Upper lobe of left lung (tissue), 4 donors: ENCODE measurements at regions not wholly inside any gene's neighbourhood (a gene's known extent, or its start where the extent isn't known, plus 50 kb on each side); places are given as distances from the start of the nearest gene placed in this dataset.
"Not testable (repeated sequence)": the region's sequence is repeated elsewhere in the genome, so short reads cannot be mapped to it uniquely, and the experiment has no call there.

Experiments
- CTCF ChIP-seq, 6 experiments: fragments of 450-650 bp in 4 of 6; fragments of 200-600 bp in 2 of 6; sonication (generic) in 2 of 6; IDR thresholded peaks; one replicate each; pipeline ENCODE4 v1.5.1; 2016 to 2019; ENCODE audit warnings: antibody characterized with exemption in 6 of 6
- POLR2AphosphoS5 ChIP-seq, 2 donors: sonication (generic); formaldehyde crosslinking; IDR thresholded peaks; one replicate each; pipeline ENCODE4 v1.5.1; 2017; ENCODE audit warnings: antibody characterized with exemption in 2 of 2

- TF ChIP-seq CTCF, POLR2AphosphoS5 (IDR thresholded peaks at IDR 0.05): not testable (repeated sequence)
Observed at GRCh38 chr12:38123028-38123427, 193.5 kb upstream of the ALG10B start.
